GM23248 (cell line): ENCODE measurements at regions not wholly inside any gene's neighbourhood (a gene's known extent, or its start where the extent isn't known, plus 50 kb on each side); places are given as distances from the start of the nearest gene placed in this dataset.

Experiments used
- DNase-seq: peaks from one replicate; pipeline ENCODE4 v3.0.0-alpha.2; 2015
- H2AFZ ChIP-seq: fragments of 200-600 bp; sonication (generic); 2 replicates; pipeline ENCODE4 v1.6.1; 2016; ENCODE audit warnings: antibody characterized with exemption
- H3F3A ChIP-seq: fragments of 200-600 bp; sonication (generic); 2 replicates; pipeline ENCODE4 v1.6.1; 2016; ENCODE audit warnings: mild to moderate bottlenecking, antibody characterized with exemption, mixed run types; ENCODE audit not compliant: insufficient read depth
- H3K27ac ChIP-seq: fragments of 200-600 bp; sonication (generic); 2 replicates; pipeline ENCODE4 v1.5.1; 2016; ENCODE audit warnings: mild to moderate bottlenecking
- H3K27me3 ChIP-seq: fragments of 200-600 bp; sonication (generic); replicated peaks from 2 replicates; pipeline ENCODE4 v1.6.1; 2016; ENCODE audit warnings: mild to moderate bottlenecking; ENCODE audit not compliant: insufficient read depth
- H3K36me3 ChIP-seq: fragments of 200-600 bp; sonication (generic); 2 replicates; pipeline ENCODE4 v1.6.1; 2016; ENCODE audit warnings: low read depth, mild to moderate bottlenecking
- H3K4me1 ChIP-seq: fragments of 200-600 bp; sonication (generic); 2 replicates; pipeline ENCODE4 v1.6.1; 2016; ENCODE audit warnings: mild to moderate bottlenecking; ENCODE audit not compliant: insufficient read depth
- H3K4me2 ChIP-seq: fragments of 200-600 bp; sonication (generic); one replicate; pipeline ENCODE4 v1.6.1; 2016; ENCODE audit warnings: mild to moderate bottlenecking; ENCODE audit not compliant: unreplicated experiment
- H3K4me3 ChIP-seq: fragments of 200-600 bp; sonication (generic); 2 replicates; pipeline ENCODE4 v1.5.1; 2016; ENCODE audit warnings: mild to moderate bottlenecking
- H3K79me2 ChIP-seq: fragments of 200-600 bp; sonication (generic); 2 replicates; pipeline ENCODE4 v1.6.1; 2016; ENCODE audit warnings: mild to moderate bottlenecking; ENCODE audit not compliant: insufficient read depth
- H3K9ac ChIP-seq: fragments of 200-600 bp; sonication (generic); 2 replicates; pipeline ENCODE4 v1.6.1; 2016; ENCODE audit warnings: mild to moderate bottlenecking
- H3K9me2 ChIP-seq: fragments of 200-600 bp; sonication (generic); 2 replicates; pipeline ENCODE4 v1.6.1; 2016; ENCODE audit warnings: mixed run types, mild to moderate bottlenecking, moderate library complexity; ENCODE audit not compliant: insufficient read depth
- H3K9me3 ChIP-seq: fragments of 200-600 bp; sonication (generic); one replicate; pipeline ENCODE4 v1.6.1; 2017; ENCODE audit warnings: low read depth
- H4K20me1 ChIP-seq: fragments of 200-600 bp; sonication (generic); 2 replicates; pipeline ENCODE4 v1.6.0; 2016; ENCODE audit not compliant: insufficient read depth
- EZH2 ChIP-seq: fragments of 200-600 bp; sonication (generic); IDR thresholded peaks from 2 replicates; pipeline ENCODE4 v1.6.1; 2018; ENCODE audit warnings: antibody characterized with exemption, mild to moderate bottlenecking; ENCODE audit not compliant: insufficient read depth, poor library complexity, severe bottlenecking
- EZH2phosphoT487 ChIP-seq: fragments of 200-600 bp; sonication (generic); IDR thresholded peaks from 2 replicates; pipeline ENCODE4 v1.6.1; 2018; ENCODE audit warnings: antibody characterized with exemption, moderate library complexity, mild to moderate bottlenecking, low read depth; ENCODE audit not compliant: insufficient read depth
- WGBS, 2 experiments: methylation state at CpG; one replicate each; pipeline ENCODE4 v1.1.6; 2015 to 2017; ENCODE audit warnings: low lambda C conversion rate in 2 of 2, low coverage in 1 of 2; ENCODE audit errors: missing lambda C conversion rate in 2 of 2; 5-methylcytosine and 5-hydroxymethylcytosine counted together
- in situ Hi-C: fragments of 300-500 bp; cut with MboI; formaldehyde crosslinking; loops from 2 replicates; pipeline ENCODE4 v1.15.0; 2020

- no peak overlapping the region for H3K4me2 ChIP-seq
- H3K4me1 ChIP-seq: no peaks in the 10 kb centered on the region
- H3K27ac ChIP-seq: no peak overlapping the region
- DNase-seq: no peak
- H3K4me3 ChIP-seq: no peak overlapping the region
- 28 to 36% methylated on average over 6 of the region's 6 CpGs for WGBS, 2 experiments
- TF ChIP-seq EZH2 (no peak), EZH2phosphoT487 (no peak)
- in situ Hi-C loops: no loop called here
- H2AFZ ChIP-seq: no peak overlapping the region
- H4K20me1 ChIP-seq: no peaks in the 10 kb centered on the region
- H3K27me3 ChIP-seq: no peaks in the 10 kb centered on the region
- no peaks in the 10 kb centered on the region for H3K79me2 ChIP-seq
- no peaks in the 10 kb centered on the region for H3K9me2 ChIP-seq
- H3K9ac ChIP-seq: no peak overlapping the region
- no peaks in the 10 kb centered on the region for H3F3A ChIP-seq
- H3K9me3 ChIP-seq: no peaks in the 10 kb centered on the region
- no peaks in the 10 kb centered on the region for H3K36me3 ChIP-seq
Observed at GRCh38 chr3:6229778-6230410, 631.0 kb upstream of the GRM7 start.

GRCh38 chr3:6242104-6242503, 618.8 kb upstream of the GRM7 start:
- Histone ChIP-seq H3K4me3 (no peak overlapping the region), H2AFZ (no peak overlapping the region), H3K9me3 (no peaks in the 10 kb centered on the region), H3K36me3 (no peaks in the 10 kb centered on the region), H3K27me3 (no peaks in the 10 kb centered on the region), H3K4me2 (no peak overlapping the region), H4K20me1 (no peaks in the 10 kb centered on the region; the same call in 1 of the 2 replicates), H3K79me2 (no peaks in the 10 kb centered on the region), H3K9ac (no peak overlapping the region), H3K4me1 (no peaks in the 10 kb centered on the region), H3F3A (no peaks in the 10 kb centered on the region), H3K27ac (no peak overlapping the region), H3K9me2 (no peaks in the 10 kb centered on the region)
- no peak for DNase-seq
- in situ Hi-C loops: no loop called here
- WGBS, 2 experiments: 22 to 29% methylated on average over 4 of the region's 4 CpGs
- TF ChIP-seq EZH2: no peak
- TF ChIP-seq EZH2phosphoT487: no peak

- Histone ChIP-seq H3K27me3 (no peaks in the 10 kb centered on the region), H3K79me2 (no peaks in the 10 kb centered on the region), H3K4me1 (no peaks in the 10 kb centered on the region), H3K4me2 (no peak overlapping the region), H3K27ac (no peak overlapping the region), H3K9me2 (no peaks in the 10 kb centered on the region), H3K36me3 (no peaks in the 10 kb centered on the region), H3K9me3 (no peaks in the 10 kb centered on the region), H3K4me3 (no peak overlapping the region), H3K9ac (no peak overlapping the region), H3F3A (no peaks in the 10 kb centered on the region), H4K20me1 (no peaks in the 10 kb centered on the region), H2AFZ (no peak overlapping the region)
- in situ Hi-C loops: no loop called here
- no peak for DNase-seq
- 23 to 24% methylated on average over 2 of the region's 2 CpGs for WGBS, 2 experiments
- TF ChIP-seq EZH2 (no peak), EZH2phosphoT487 (no peak)
Observed at GRCh38 chr3:6248528-6248927, 612.4 kb upstream of the GRM7 start.

- H2AFZ ChIP-seq: no peak overlapping the region
- H3K79me2 ChIP-seq: no peaks in the 10 kb centered on the region
- no peaks in the 10 kb centered on the region for H4K20me1 ChIP-seq
- in situ Hi-C loops: no loop called here
- no peak for DNase-seq
- H3K9me2 ChIP-seq: no peaks in the 10 kb centered on the region
- no peak overlapping the region for H3K4me3 ChIP-seq
- 20 to 38% methylated on average over 3 of the region's 3 CpGs for WGBS, 2 experiments
- H3K36me3 ChIP-seq: no peaks in the 10 kb centered on the region
- H3K4me2 ChIP-seq: no peak overlapping the region
- H3F3A ChIP-seq: no peaks in the 10 kb centered on the region
- no peaks in the 10 kb centered on the region for H3K9me3 ChIP-seq
- no peaks in the 10 kb centered on the region for H3K27me3 ChIP-seq
- TF ChIP-seq EZH2: no peak
- no peaks in the 10 kb centered on the region for H3K4me1 ChIP-seq
- H3K27ac ChIP-seq: no peak overlapping the region
- no peak overlapping the region for H3K9ac ChIP-seq
Observed at GRCh38 chr3:6249679-6250078, 611.2 kb upstream of the GRM7 start.

GRCh38 chr3:6250167-6250566, 610.7 kb upstream of the GRM7 start:
- no peak overlapping the region for H3K4me3 ChIP-seq
- in situ Hi-C loops: no loop called here
- H3K9me2 ChIP-seq: no peaks in the 10 kb centered on the region
- no peaks in the 10 kb centered on the region for H3K79me2 ChIP-seq
- H3K4me2 ChIP-seq: no peak overlapping the region
- no peaks in the 10 kb centered on the region for H4K20me1 ChIP-seq
- H3K36me3 ChIP-seq: no peaks in the 10 kb centered on the region
- no peak overlapping the region for H2AFZ ChIP-seq
- no peak overlapping the region for H3K27ac ChIP-seq
- no peaks in the 10 kb centered on the region for H3K27me3 ChIP-seq
- TF ChIP-seq EZH2 (no peak), EZH2phosphoT487 (no peak)
- no peaks in the 10 kb centered on the region for H3K4me1 ChIP-seq
- no peaks in the 10 kb centered on the region for H3F3A ChIP-seq
- no peaks in the 10 kb centered on the region for H3K9me3 ChIP-seq
- no peak overlapping the region for H3K9ac ChIP-seq
- no peak for DNase-seq
